Large intestine (tissue), 3 donors: ENCODE measurements at regions not wholly inside any gene's neighbourhood (a gene's known extent, or its start where the extent isn't known, plus 50 kb on each side); places are given as distances from the start of the nearest gene placed in this dataset.
"Not testable (repeated sequence)": the region's sequence is repeated elsewhere in the genome, so short reads cannot be mapped to it uniquely, and the experiment has no call there.

Experiments used
- DNase-seq, 2 donors: peaks; one replicate each; pipeline versions ENCODE4 v3.0.0 to v3.0.0-alpha.2; 2013
- H3K27ac ChIP-seq: one replicate; pipeline ENCODE4 v1.5.1; 2013; ENCODE audit warnings: low read length
- H3K27me3 ChIP-seq: 2 replicates; pipeline ENCODE4 v1.6.1; 2013; ENCODE audit warnings: low read length; ENCODE audit not compliant: control insufficient read depth, insufficient read depth
- H3K36me3 ChIP-seq: 2 replicates; pipeline ENCODE4 v1.6.1; 2013; ENCODE audit warnings: low read length; ENCODE audit not compliant: control insufficient read depth, insufficient read depth
- H3K4me1 ChIP-seq: one replicate; pipeline ENCODE4 v1.6.1; 2013; ENCODE audit warnings: low read length; ENCODE audit not compliant: control insufficient read depth, insufficient read depth
- H3K4me3 ChIP-seq: one replicate; pipeline ENCODE4 v1.5.1; 2013; ENCODE audit warnings: low read length
- H3K9me3 ChIP-seq: one replicate; pipeline ENCODE4 v1.6.1; 2013; ENCODE audit warnings: mild to moderate bottlenecking, low read depth, low read length, moderate library complexity; ENCODE audit not compliant: control insufficient read depth
- WGBS: methylation state at CpG from one replicate; pipeline ENCODE4 v1.1.5; 2013; ENCODE audit warnings: low lambda C conversion rate; ENCODE audit not compliant: insufficient coverage; 5-methylcytosine and 5-hydroxymethylcytosine counted together

DNA sequence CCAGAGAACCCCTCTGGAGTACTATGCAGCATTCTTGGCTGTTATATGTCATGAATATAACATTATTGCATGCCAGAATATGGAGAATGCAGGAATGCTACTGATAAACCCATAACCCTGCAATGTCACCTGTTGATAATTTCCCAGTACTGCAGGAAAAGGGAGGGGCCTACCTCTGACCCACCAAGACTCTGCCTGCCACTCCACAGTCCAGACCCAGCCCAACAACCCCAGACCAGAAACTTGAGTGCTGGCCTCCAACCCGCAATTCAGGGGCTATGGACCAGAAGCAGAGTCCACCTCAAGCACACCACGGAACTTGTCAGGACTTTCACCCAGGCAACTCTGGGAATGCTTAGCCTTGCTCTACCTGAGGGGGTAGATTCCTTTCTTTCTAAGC is 92.9 kb upstream of the WDR44 start:
- Histone ChIP-seq H3K9me3 (no peaks in the 10 kb centered on the region), H3K4me1 (no peaks in the 10 kb centered on the region), H3K36me3 (no peaks in the 10 kb centered on the region), H3K27me3 (no peaks in the 10 kb centered on the region), H3K27ac (no peak overlapping the region), H3K4me3 (no peak overlapping the region)
- no peak for DNase-seq
- no CpG with 5 or more reads among the region's 2 CpGs for WGBS

DNA sequence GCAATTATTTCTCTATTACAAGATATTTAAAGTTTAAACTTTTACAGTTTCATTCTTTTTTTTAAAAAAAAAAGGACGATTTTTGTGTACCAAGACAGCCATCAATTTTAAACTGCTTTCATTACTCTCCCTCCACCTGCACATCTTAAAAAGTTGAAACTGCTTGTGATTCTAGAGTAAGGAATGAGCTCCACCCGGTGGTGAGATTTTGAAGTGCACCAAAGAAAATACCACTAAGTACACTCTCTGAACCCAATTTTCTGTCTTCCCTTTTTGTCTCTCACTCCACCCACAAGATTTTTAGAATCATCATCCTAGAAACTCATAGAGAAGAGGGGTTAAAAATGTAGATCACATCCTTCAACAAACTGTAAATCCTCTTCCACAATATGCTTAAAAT is 91.3 kb upstream of the WDR44 start:
- no peaks in the 10 kb centered on the region for H3K9me3 ChIP-seq
- no CpG with 5 or more reads among the region's 2 CpGs for WGBS
- H3K27ac ChIP-seq, result no peak overlapping the region
- no peak overlapping the region for H3K4me3 ChIP-seq
- no peaks in the 10 kb centered on the region for H3K36me3 ChIP-seq
- H3K4me1 ChIP-seq, result no peaks in the 10 kb centered on the region
- DNase-seq, result peak in 1 of 2 donors; percentile 19
- no peaks in the 10 kb centered on the region for H3K27me3 ChIP-seq

DNA sequence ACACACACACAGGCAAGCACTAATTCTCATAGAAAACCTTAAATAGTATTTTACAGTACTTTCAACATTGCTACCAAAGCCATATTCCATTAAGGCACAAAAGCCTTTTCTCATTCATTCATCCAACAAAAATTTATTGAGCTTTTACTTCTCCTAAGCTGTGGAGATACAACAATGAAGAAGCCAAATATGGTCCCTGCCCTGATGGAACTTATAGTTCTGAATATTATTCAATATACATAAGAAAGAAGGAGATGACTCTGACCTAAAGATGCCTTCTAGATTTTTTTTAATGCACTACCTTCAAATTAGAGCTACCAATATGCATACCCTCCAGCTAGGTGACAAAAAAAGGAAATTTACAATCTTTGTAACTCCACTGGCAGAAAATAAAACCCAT is 90.0 kb upstream of the WDR44 start:
- H3K4me3 ChIP-seq, result no peak overlapping the region
- H3K36me3 ChIP-seq, result no peaks in the 10 kb centered on the region
- no peak for DNase-seq
- H3K27me3 ChIP-seq, result no peaks in the 10 kb centered on the region
- H3K9me3 ChIP-seq, result no peaks in the 10 kb centered on the region
- H3K4me1 ChIP-seq, result no peaks in the 10 kb centered on the region
- no peak overlapping the region for H3K27ac ChIP-seq

DNA sequence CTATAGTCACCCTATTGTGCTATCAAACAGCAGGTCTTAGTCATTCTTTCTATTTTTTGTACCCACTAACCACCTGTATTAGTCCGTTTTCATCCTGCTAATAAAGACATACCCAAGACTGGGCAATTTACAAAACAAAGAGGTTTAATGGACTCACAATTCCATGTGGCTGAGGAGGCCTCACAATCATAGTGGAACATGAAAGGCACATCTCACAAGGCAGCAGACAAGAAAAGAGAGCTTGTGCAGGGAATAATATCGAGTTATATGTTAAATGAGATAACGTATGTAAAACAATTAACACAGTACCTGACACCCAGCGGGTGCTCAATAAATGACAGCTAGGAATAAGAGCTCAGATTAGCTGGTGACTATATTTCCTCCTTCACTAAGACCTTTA is 88.1 kb upstream of the WDR44 start:
- no CpG with 5 or more reads among the region's 4 CpGs for WGBS

DNA sequence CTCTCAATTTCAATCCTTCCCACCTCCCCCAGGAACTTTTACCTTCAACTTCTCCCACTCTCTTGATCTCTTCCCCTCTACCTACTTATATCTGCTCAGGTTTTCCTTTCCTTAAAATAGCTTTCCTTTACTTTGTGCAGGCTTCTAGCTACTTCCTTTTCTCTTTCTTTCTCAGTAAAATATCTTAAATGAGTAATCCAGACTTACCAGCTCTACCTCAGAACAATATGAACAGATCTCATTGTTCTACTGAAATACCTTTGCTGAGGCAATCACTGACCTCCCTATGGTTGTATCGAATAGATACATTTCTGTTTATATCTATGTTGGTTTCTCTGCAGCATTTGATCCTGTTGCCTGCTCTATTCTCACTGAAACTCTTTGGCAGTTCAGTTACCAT is 86.7 kb upstream of the WDR44 start:
- no peaks in the 10 kb centered on the region for H3K4me1 ChIP-seq
- no CpG with 5 or more reads among the region's 1 CpG for WGBS
- no peak for DNase-seq

More for the DNA sequence above, 88.1 kb upstream of the WDR44 start:
- H3K27ac ChIP-seq, result no peak overlapping the region
- no peaks in the 10 kb centered on the region for H3K36me3 ChIP-seq
- no peaks in the 10 kb centered on the region for H3K9me3 ChIP-seq
- H3K4me3 ChIP-seq, result no peak overlapping the region
- no peak for DNase-seq
- H3K4me1 ChIP-seq, result no peaks in the 10 kb centered on the region
- H3K27me3 ChIP-seq, result no peaks in the 10 kb centered on the region

DNA sequence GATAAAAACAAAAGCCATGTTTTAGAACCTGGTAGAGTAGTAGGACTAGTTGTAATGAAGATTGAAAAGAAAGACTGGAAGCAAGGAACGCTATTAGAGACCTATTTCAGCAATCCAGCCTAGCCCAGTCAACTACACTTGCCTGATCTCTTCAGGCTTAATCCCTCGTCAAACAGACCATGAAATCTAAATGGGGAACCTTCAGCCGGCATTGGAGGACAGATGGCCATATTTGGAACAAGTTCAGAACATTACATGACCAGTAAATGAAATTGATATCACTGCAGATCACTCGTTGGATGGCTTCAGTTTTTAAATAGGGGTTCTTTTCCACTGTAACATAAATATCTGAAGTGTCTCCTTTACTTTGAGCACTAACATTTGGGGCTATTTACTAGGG is 84.8 kb upstream of the WDR44 start:
- no CpG with 5 or more reads among the region's 4 CpGs for WGBS
- Histone ChIP-seq H3K9me3 (no peaks in the 10 kb centered on the region), H3K27me3 (no peaks in the 10 kb centered on the region), H3K4me3 (no peak overlapping the region), H3K27ac (no peak overlapping the region), H3K36me3 (no peaks in the 10 kb centered on the region), H3K4me1 (no peaks in the 10 kb centered on the region)
- DNase-seq, result no peak

More for the DNA sequence above, 86.7 kb upstream of the WDR44 start:
- Histone ChIP-seq H3K4me3 (no peak overlapping the region), H3K27me3 (no peaks in the 10 kb centered on the region), H3K36me3 (no peaks in the 10 kb centered on the region), H3K27ac (no peak overlapping the region), H3K9me3 (no peaks in the 10 kb centered on the region)

DNA sequence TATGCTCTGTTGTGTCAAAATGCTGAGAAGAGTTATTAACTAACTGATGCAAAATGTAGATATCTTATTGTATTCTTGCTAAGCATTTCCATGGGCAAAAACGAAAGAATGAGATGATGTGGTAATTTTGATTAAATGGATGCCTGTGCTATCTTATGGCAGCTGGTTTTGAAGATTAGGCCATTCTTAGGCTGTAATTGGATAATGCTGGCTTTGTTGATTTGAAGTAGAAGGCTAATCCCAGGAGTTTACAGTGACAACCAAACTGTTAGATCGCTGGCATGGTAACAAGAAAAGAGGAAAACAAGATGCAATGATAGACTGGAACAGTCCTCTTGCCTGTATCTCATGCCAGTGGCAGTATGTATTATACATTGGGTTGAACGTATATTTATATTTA is 74.1 kb upstream of the WDR44 start:
- Histone ChIP-seq H3K36me3 (no peaks in the 10 kb centered on the region), H3K27ac (no peak overlapping the region), H3K9me3 (no peaks in the 10 kb centered on the region), H3K4me1 (no peaks in the 10 kb centered on the region), H3K4me3 (no peak overlapping the region), H3K27me3 (no peaks in the 10 kb centered on the region)
- no CpG with 5 or more reads among the region's 3 CpGs for WGBS
- DNase-seq, result no peak

DNA sequence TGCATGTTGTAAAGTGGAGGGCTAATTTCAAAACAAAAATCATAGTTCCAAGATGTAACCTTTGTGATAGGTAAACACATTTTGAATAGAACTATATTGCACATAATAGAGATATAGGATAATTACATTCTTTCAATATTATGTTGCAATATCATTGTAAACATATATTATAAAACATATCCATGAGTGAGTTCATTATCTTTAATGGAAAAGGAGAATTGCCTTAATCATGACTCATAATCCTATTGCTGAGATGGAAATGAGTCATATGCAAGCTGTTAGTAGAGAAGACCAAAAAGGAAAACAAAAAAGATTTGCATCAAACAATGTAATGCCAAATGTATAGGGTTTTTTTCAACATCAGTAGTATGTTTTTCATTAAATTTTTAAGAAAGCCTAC is 73.7 kb upstream of the WDR44 start:
- Histone ChIP-seq H3K4me3 (no peak overlapping the region), H3K36me3 (no peaks in the 10 kb centered on the region), H3K27me3 (no peaks in the 10 kb centered on the region), H3K9me3 (no peaks in the 10 kb centered on the region), H3K4me1 (no peaks in the 10 kb centered on the region), H3K27ac (no peak overlapping the region)
- no peak for DNase-seq

DNA sequence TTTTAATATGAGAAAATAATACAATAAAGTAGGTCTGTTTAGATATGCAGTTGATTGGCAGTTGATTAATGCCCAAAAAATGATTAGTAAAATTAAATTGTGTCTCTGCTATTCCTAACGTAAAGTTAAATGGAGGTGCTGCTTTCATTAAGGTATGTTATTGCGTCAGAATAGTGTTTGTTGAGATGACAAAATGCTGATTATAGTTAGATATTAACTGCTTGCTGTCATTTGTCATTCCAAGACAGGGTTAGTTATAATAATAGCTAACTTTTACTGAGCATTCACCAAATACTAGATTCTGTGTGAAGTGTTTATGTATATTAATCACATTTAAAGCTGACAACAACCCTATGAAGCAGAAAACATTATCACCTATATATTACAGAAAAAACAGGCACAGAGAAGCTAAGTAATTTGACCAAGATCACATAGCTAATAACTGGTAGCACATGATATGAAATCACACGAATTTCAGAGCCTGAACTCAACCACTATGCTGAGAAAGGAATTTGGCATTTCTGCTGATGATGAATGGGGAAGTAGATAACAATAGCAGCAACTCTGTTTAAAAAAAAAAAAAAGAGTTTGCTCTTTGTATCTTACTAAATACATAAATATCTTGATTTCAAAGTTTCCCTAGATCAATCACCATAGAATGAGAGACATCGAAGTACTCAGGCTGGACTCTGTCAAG is 59.7 kb upstream of the WDR44 start:
- no peak for DNase-seq
- no CpG with 5 or more reads among the region's 4 CpGs for WGBS
- H3K27ac ChIP-seq, result no peak overlapping the region
- no peaks in the 10 kb centered on the region for H3K27me3 ChIP-seq
- no peak overlapping the region for H3K4me3 ChIP-seq
- H3K36me3 ChIP-seq, result no peaks in the 10 kb centered on the region
- H3K4me1 ChIP-seq, result no peaks in the 10 kb centered on the region
- no peaks in the 10 kb centered on the region for H3K9me3 ChIP-seq

DNA sequence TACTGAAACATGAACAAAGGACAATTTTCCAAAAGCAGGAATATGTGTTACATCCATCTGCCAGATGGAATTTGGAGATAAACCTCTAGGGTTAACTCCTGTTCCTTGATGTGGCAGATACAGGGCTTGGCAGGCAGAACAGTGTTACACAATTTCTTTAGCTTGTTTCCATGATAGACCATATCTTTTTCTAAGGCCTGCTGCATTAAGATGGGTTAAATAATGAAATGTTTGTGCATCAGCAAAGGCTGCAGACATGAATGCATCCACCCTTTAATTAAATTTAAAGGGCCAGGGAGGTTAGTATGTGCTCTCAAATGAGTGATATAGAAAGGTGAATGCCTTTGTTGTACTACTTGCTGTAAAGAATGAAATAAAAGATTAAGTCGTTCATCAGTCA is 50.1 kb upstream of the WDR44 start:
- not testable (repeated sequence) for H3K9me3 ChIP-seq, H3K27ac ChIP-seq, H3K27me3 ChIP-seq, H3K36me3 ChIP-seq, H3K4me1 ChIP-seq, DNase-seq, H3K4me3 ChIP-seq
- 100% methylated on average over 1 of the region's 1 CpG for WGBS
